AG09309 (cell line): ENCODE measurements at regions not wholly inside any gene's neighbourhood (a gene's known extent, or its start where the extent isn't known, plus 50 kb on each side); places are given as distances from the start of the nearest gene placed in this dataset.

Source experiments
- DNase-seq: peaks from one replicate; pipeline ENCODE4 v3.0.0-alpha.2; 2010; ENCODE audit warnings: low read depth
- H3K4me3 ChIP-seq: 2 replicates; pipeline ENCODE4 v1.5.1; 2011; ENCODE audit warnings: mild to moderate bottlenecking, low read depth, low read length, moderate library complexity; ENCODE audit not compliant: control insufficient read depth
- TF ChIP-seq, protein P1 (sequence below): IDR thresholded peaks from 2 replicates; pipeline ENCODE4 v1.5.1; 2011; ENCODE audit warnings: mild to moderate bottlenecking, low read depth, low read length, inconsistent platforms; ENCODE audit not compliant: insufficient read depth, control insufficient read depth; ENCODE audit errors: missing control alignments

GRCh38 chr11:82639251-82639650 is 94.4 kb downstream of the FAM181B start:
- no peak for DNase-seq
- TF ChIP-seq, protein P1, sequence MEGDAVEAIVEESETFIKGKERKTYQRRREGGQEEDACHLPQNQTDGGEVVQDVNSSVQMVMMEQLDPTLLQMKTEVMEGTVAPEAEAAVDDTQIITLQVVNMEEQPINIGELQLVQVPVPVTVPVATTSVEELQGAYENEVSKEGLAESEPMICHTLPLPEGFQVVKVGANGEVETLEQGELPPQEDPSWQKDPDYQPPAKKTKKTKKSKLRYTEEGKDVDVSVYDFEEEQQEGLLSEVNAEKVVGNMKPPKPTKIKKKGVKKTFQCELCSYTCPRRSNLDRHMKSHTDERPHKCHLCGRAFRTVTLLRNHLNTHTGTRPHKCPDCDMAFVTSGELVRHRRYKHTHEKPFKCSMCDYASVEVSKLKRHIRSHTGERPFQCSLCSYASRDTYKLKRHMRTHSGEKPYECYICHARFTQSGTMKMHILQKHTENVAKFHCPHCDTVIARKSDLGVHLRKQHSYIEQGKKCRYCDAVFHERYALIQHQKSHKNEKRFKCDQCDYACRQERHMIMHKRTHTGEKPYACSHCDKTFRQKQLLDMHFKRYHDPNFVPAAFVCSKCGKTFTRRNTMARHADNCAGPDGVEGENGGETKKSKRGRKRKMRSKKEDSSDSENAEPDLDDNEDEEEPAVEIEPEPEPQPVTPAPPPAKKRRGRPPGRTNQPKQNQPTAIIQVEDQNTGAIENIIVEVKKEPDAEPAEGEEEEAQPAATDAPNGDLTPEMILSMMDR: no peak

DNA sequence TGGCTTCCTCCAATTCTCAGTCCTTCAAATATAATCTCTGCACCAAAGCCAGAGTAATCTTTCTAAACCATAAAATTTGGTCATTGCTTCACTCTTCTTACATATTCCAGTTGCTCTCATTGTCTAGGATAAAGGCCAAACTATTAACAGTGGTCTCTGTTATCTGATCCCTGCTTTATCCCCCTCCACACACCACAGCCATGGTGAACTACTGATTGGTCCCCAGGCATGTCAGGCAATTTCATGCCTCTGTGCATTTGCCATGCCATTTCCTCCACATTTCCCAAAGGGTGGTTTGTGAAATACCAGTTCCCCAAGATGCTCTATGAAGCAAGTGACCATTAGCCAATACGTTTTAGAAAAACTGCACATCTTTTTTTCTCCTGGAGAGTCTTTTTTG is 97.0 kb downstream of the FAM181B start:
- TF ChIP-seq, protein P1: no peak
- no peak for DNase-seq
- no peak overlapping the region for H3K4me3 ChIP-seq

More at GRCh38 chr11:82639251-82639650, 94.4 kb downstream of the FAM181B start:
- no peak overlapping the region for H3K4me3 ChIP-seq

DNA sequence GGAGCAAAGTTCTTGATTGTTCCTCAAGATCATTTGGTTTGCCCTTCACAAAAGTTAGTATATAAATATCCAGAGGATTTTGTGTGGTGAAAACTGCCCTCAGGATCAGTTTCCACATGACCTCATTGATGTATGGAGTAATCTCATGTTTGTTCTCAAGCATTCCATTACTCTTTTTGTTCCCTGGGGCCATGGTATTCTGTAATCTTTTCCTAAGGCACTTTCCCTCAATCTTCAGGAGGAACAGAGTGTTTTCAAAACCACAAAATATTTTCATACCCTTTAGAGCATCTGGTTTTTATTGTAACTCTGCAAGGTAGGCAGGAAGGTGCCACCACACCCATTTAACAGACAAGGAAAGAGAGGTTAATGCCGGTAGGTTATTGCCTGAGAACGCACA is 99.6 kb downstream of the FAM181B start:
- DNase-seq: no peak
- H3K4me3 ChIP-seq: no peak overlapping the region
- TF ChIP-seq, protein P1: no peak

GRCh38 chr11:82631722-82632630 is 101.7 kb downstream of the FAM181B start:
- H3K4me3 ChIP-seq: no peak overlapping the region
- no peak for DNase-seq
- TF ChIP-seq, protein P1: no peak

GRCh38 chr11:82610671-82611070 is 123.0 kb downstream of the FAM181B start:
- TF ChIP-seq, protein P1: no peak
- DNase-seq: no peak
- no peak overlapping the region for H3K4me3 ChIP-seq

DNA sequence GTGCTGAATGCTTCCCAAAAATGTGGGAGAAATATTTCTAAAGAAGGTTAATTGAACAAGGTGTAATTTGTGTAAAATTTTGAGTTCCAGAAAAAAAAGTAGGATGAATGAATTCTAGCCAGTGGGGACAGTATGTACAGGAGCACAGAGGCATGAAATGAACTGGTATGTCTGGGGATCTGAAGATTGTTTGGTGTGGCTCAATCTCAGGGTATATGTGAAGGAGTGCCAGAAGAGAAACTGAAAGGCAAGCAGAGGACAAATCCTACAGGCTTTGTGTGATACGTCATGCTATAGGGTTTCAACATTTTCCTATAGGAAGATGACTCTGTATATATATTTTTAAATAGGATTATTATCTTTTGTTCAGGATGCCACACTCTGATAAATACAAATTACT is 126.9 kb downstream of the FAM181B start:
- TF ChIP-seq, protein P1: no peak
- DNase-seq: no peak

GRCh38 chr11:82601711-82602110 is 132.0 kb downstream of the FAM181B start:
- H3K4me3 ChIP-seq: no peak overlapping the region
- TF ChIP-seq, protein P1: no peak
- no peak for DNase-seq

More for the DNA sequence above, 126.9 kb downstream of the FAM181B start:
- no peak overlapping the region for H3K4me3 ChIP-seq
